ENCODE measurements at regions not wholly inside any gene's neighbourhood (a gene's known extent, or its start where the extent isn't known, plus 50 kb on each side); places are given as distances from the start of the nearest gene placed in this dataset.

- Histone ChIP-seq H3K4me3 (ENCODE audit: low read depth, low read length, poor library complexity, severe bottlenecking) (no peak overlapping the region), H3K4me1 (ENCODE audit: insufficient read depth, low read length, poor library complexity, severe bottlenecking) (no peaks in the 10 kb centered on the region), H3K36me3 (ENCODE audit: insufficient read depth, low read length, poor library complexity, severe bottlenecking) (no peaks in the 10 kb centered on the region), H3K9me3 (ENCODE audit: low read depth, low read length, poor library complexity, severe bottlenecking) (no peaks in the 10 kb centered on the region), H3K27ac (ENCODE audit: low read depth, low read length, poor library complexity, severe bottlenecking) (no peak overlapping the region), H3K27me3 (replicated peaks; ENCODE audit: insufficient read depth, low read depth, low read length, poor library complexity) (no peaks in the 10 kb centered on the region)
- DNase-seq (ENCODE audit: low spot score): no peak
- CTCF ChIA-PET: no interaction called here
- POLR2A ChIA-PET (ENCODE audit: low non-redundant PET): no interaction called here
- intact Hi-C loops (cut with micrococcal nuclease; ENCODE audit: unreplicated experiment): no loop called here
- no TSS peak for BruUV-seq (replicated peaks)
- TF ChIP-seq EZH2 (IDR thresholded peaks at IDR 0.05; ENCODE audit: borderline replicate concordance, low read depth, low read length, poor library complexity, severe bottlenecking) (no peak), CTCF (conservative IDR thresholded peaks at IDR 0.05; ENCODE audit: low read depth, low read length) (no peak)
Measured at GRCh38 chr2:161729-162128, 102.1 kb downstream of the SH3YL1 start.

- no peaks in the 10 kb centered on the region for H3K4me1 ChIP-seq (ENCODE audit: insufficient read depth, low read length, poor library complexity, severe bottlenecking)
- DNase-seq (ENCODE audit: low spot score): no peak
- CTCF ChIA-PET: no interaction called here
Measured at GRCh38 chr2:151553-152334, 105.4 kb upstream of the FAM110C start.

GRCh38 chr2:145407-145806 is 99.1 kb upstream of the FAM110C start:
- no peak for TF ChIP-seq EZH2 (IDR thresholded peaks at IDR 0.05; ENCODE audit: borderline replicate concordance, low read depth, low read length, poor library complexity, severe bottlenecking)
- no peak for TF ChIP-seq CTCF (conservative IDR thresholded peaks at IDR 0.05; ENCODE audit: low read depth, low read length)
- H3K27me3 ChIP-seq (replicated peaks; ENCODE audit: insufficient read depth, low read depth, low read length, poor library complexity): no peaks in the 10 kb centered on the region
- POLR2A ChIA-PET (ENCODE audit: low non-redundant PET): no interaction called here
- no peak overlapping the region for H3K4me3 ChIP-seq (ENCODE audit: low read depth, low read length, poor library complexity, severe bottlenecking)
- no peak overlapping the region for H3K27ac ChIP-seq (ENCODE audit: low read depth, low read length, poor library complexity, severe bottlenecking)
- H3K9me3 ChIP-seq (ENCODE audit: low read depth, low read length, poor library complexity, severe bottlenecking): no peaks in the 10 kb centered on the region
- no TSS peak for BruUV-seq (replicated peaks)
- no peaks in the 10 kb centered on the region for H3K36me3 ChIP-seq (ENCODE audit: insufficient read depth, low read length, poor library complexity, severe bottlenecking)
- no peak for DNase-seq (ENCODE audit: low spot score)
- CTCF ChIA-PET: no interaction called here
- no peaks in the 10 kb centered on the region for H3K4me1 ChIP-seq (ENCODE audit: insufficient read depth, low read length, poor library complexity, severe bottlenecking)
- intact Hi-C loops (cut with micrococcal nuclease; ENCODE audit: unreplicated experiment): no loop called here

More at GRCh38 chr2:151553-152334, 105.4 kb upstream of the FAM110C start:
- POLR2A ChIA-PET (ENCODE audit: low non-redundant PET): no interaction called here
- Histone ChIP-seq H3K27ac (ENCODE audit: low read depth, low read length, poor library complexity, severe bottlenecking) (no peak overlapping the region), H3K36me3 (ENCODE audit: insufficient read depth, low read length, poor library complexity, severe bottlenecking) (no peaks in the 10 kb centered on the region), H3K27me3 (replicated peaks; ENCODE audit: insufficient read depth, low read depth, low read length, poor library complexity) (no peaks in the 10 kb centered on the region), H3K4me3 (ENCODE audit: low read depth, low read length, poor library complexity, severe bottlenecking) (no peak overlapping the region), H3K9me3 (ENCODE audit: low read depth, low read length, poor library complexity, severe bottlenecking) (no peaks in the 10 kb centered on the region)
- BruUV-seq (replicated peaks): no TSS peak
- TF ChIP-seq EZH2 (IDR thresholded peaks at IDR 0.05; ENCODE audit: borderline replicate concordance, low read depth, low read length, poor library complexity, severe bottlenecking) (no peak), CTCF (conservative IDR thresholded peaks at IDR 0.05; ENCODE audit: low read depth, low read length) (no peak)
- intact Hi-C loops (cut with micrococcal nuclease; ENCODE audit: unreplicated experiment): no loop called here

All from A673 (cell line).